GM10266 (cell line): ENCODE measurements at regions not wholly inside any gene's neighbourhood (a gene's known extent, or its start where the extent isn't known, plus 50 kb on each side); places are given as distances from the start of the nearest gene placed in this dataset.
"Not testable (repeated sequence)": the region's sequence is repeated elsewhere in the genome, so short reads cannot be mapped to it uniquely, and the experiment has no call there.

Experiments used
- DNase-seq: peaks from one replicate; pipeline ENCODE4 v3.0.0; 2012; ENCODE audit errors: extremely low spot score
- TF ChIP-seq, protein P1 (sequence below): IDR thresholded peaks from 2 replicates; pipeline ENCODE4 v1.5.1; 2012; ENCODE audit warnings: mild to moderate bottlenecking, low read depth; ENCODE audit not compliant: control insufficient read depth, insufficient read depth; ENCODE audit errors: missing control alignments

DNA sequence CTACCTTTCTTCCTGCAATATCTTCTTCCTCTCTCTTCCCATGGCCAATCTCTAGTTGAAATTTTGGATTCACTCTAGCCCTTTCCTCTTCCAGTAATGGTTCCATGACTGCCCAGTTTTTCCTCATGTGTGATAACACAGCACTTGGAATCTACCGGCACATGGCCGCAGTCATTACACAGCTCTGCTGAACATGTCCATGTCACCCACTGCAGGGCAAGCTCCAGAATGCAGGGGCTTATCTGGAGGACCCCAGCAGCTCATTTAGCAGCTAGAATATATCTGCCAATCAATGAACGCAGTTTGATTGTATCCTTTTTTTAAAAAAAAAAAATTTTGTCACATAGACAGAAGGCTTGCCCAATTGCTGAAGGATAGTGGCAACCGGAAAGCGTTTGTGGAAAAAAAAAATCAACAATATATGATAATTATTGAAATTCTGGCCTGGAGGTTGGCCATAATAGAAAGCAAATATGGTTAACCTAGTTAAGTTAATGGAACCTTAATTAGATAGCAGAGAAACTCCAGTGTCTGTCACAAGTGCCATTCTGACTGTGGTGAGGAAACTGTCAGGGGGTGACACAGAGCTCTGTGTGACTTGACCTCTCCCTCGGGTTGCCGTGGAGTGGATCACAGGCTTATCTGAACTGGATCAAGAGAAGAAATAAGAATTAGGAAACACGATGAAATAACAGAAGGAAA is 426.7 kb downstream of the LIG4 start:
- no peak for DNase-seq
- TF ChIP-seq, protein P1, sequence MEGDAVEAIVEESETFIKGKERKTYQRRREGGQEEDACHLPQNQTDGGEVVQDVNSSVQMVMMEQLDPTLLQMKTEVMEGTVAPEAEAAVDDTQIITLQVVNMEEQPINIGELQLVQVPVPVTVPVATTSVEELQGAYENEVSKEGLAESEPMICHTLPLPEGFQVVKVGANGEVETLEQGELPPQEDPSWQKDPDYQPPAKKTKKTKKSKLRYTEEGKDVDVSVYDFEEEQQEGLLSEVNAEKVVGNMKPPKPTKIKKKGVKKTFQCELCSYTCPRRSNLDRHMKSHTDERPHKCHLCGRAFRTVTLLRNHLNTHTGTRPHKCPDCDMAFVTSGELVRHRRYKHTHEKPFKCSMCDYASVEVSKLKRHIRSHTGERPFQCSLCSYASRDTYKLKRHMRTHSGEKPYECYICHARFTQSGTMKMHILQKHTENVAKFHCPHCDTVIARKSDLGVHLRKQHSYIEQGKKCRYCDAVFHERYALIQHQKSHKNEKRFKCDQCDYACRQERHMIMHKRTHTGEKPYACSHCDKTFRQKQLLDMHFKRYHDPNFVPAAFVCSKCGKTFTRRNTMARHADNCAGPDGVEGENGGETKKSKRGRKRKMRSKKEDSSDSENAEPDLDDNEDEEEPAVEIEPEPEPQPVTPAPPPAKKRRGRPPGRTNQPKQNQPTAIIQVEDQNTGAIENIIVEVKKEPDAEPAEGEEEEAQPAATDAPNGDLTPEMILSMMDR, result no peak

DNA sequence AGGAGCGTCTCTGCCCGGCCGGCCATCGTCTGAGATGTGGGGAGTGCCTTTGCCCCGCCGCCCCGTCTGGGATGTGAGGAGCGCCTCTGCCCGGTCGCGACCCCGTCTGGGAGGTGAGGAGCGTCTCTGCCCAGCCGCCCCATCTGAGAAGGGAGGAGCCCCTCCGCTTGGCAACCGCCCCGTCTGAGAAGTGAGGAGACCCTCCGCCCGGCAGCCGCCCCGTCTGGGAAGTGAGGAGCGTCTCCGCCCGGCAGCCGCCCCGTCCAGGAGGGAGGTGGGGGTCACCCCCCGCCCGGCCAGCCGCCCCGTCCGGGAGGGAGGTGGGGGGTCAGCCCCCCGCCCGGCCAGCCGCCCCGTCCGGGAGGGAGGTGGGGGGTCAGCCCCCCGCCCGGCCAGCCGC is 432.7 kb downstream of the LIG4 start:
- not testable (repeated sequence) for DNase-seq

DNA sequence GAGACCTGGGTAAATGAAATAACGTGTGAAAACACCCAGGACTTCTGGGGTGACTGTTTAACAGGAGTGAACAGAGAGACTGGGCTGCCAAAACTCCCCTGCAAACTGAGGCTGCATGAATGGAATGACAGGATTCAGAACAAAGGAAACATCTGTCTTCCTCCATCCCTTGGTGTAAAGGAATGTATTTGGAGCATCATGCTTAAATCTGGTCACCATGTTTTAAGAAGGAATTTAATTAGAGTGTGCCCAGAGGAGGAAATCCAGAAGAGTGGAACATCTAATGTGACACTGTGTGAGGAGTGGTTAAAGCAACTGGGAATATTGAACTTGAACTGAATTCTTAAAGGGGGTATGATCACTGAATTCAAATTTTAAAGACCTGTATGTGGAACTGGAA is 437.2 kb downstream of the LIG4 start:
- no peak for DNase-seq
- TF ChIP-seq, protein P1, result no peak

DNA sequence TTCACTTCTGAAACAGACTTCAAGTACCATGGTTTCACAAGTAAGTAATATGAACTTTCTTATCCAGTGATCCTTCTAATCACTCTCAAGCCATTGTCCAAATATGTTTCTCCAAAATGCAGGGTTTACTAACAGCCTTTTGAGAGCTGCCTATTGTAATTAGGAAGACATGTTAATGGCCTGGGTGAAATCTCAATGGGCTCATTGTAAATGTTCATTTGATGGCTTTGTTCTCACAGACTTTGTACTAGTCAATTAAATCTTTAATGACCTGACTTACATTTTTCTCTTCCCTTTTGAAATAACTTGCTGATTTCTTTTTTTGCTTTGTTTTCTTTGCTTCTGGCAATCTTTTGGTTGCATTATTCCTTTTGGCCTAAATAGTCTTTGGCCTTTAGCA is 444.8 kb downstream of the LIG4 start:
- TF ChIP-seq, protein P1, result no peak
- DNase-seq, result no peak

DNA sequence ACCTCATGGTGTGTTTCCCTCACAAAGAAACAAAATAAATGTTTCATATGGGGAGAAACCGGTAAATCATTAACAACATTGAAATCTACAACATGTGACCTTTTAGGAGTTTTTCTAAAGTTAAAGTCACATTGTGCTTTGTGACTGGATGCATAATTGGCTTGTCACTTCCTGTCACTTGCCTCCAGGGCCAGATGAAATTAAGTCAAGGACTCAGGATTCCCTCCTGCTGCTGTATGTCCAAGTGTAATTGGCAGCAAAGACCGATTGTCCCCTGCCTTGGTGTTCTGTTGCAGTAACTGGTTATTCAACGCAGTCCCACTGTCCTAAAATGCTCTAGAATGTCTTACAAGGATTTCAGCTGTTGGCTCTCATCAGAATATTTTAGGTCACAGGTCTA is 448.2 kb downstream of the LIG4 start:
- TF ChIP-seq, protein P1, result no peak
- DNase-seq, result no peak

DNA sequence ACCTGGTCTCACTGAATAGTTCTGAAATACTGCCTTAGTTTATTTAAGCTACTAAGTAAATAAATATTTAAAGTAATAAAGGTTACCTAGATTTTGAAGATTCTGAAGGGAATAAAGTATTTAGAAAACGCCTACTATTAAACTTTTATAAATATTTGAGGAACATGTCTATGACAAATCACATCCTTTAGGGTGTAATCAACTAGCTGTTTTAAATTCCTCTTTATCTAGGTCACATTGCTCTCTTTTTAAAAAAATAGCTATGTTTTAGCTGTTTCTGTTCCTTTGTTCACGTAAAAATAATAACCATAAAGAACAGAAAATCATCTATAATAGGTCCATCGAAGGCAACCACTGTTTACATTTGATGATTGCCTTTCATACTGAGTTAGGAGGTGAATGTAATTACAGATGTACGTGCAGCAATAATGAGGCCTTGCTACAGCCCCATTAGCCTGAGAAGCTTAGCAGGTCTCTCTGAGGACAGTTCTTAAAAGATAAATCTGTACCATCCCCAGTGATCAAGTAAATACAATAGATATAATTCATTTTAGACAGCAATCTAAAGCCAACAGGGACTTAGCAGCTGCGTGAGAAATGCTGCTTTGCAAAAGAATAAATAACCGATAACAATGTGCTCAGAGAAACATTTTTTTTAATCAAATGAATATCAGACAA is 449.5 kb downstream of the LIG4 start:
- no peak for DNase-seq
- TF ChIP-seq, protein P1, result no peak

DNA sequence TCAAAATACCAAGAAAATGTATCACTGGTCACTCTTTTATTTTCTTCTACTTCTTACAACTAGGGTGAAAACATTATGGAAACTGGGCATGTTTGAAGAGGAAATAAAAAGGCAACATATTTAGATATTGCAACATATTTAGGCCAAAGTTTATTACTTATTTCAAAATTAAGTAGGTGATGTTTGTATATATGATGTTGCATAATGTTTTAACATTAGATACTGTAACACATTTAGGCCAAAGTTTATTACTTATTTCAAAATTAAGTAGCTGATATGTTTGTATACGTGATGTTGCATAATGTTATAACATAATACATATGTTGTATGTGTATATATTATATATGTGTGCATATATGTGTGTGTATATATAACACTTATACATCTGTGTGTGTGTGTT is 451.3 kb downstream of the LIG4 start:
- TF ChIP-seq, protein P1, result no peak
- DNase-seq, result no peak
